H9 (cell line): ENCODE measurements at regions not wholly inside any gene's neighbourhood (a gene's known extent, or its start where the extent isn't known, plus 50 kb on each side); places are given as distances from the start of the nearest gene placed in this dataset.

Experiments
- DNase-seq: peaks from one replicate; pipeline ENCODE4 v3.0.0-alpha.2; 2017
- H2AFZ ChIP-seq: one replicate; pipeline ENCODE4 v1.6.1; 2013; ENCODE audit warnings: mild to moderate bottlenecking, low read length, control low read depth, moderate library complexity
- H2AK5ac ChIP-seq: 2 replicates; pipeline ENCODE4 v1.6.1; 2013; ENCODE audit warnings: low read length, control low read depth, mixed read lengths; ENCODE audit not compliant: insufficient read length
- H2BK120ac ChIP-seq: one replicate; pipeline ENCODE4 v1.6.1; 2013; ENCODE audit warnings: low read depth, mild to moderate bottlenecking, low read length, control low read depth, inconsistent platforms; ENCODE audit not compliant: poor library complexity, severe bottlenecking
- H2BK12ac ChIP-seq: 2 replicates; pipeline ENCODE4 v1.6.1; 2013; ENCODE audit warnings: low read length, control low read depth, mixed read lengths, low read depth; ENCODE audit not compliant: insufficient read length
- H2BK15ac ChIP-seq: 2 replicates; pipeline ENCODE4 v1.6.1; 2013; ENCODE audit warnings: low read depth, low read length, control low read depth
- H2BK20ac ChIP-seq: one replicate; pipeline ENCODE4 v1.6.1; 2013; ENCODE audit warnings: low read depth, mild to moderate bottlenecking, low read length, control low read depth, inconsistent platforms; ENCODE audit not compliant: poor library complexity, severe bottlenecking
- H2BK5ac ChIP-seq: 2 replicates; pipeline ENCODE4 v1.6.1; 2013; ENCODE audit warnings: low read length, control low read depth, mixed read lengths; ENCODE audit not compliant: insufficient read length
- H3K14ac ChIP-seq: 2 replicates; pipeline ENCODE4 v1.6.1; 2013; ENCODE audit warnings: low read length, control low read depth; ENCODE audit not compliant: insufficient read depth
- H3K18ac ChIP-seq: 2 replicates; pipeline ENCODE4 v1.6.1; 2013; ENCODE audit warnings: low read depth, mild to moderate bottlenecking, mixed read lengths, low read length, control low read depth; ENCODE audit not compliant: insufficient read length
- H3K23ac ChIP-seq: 2 replicates; pipeline ENCODE4 v1.6.1; 2013; ENCODE audit warnings: low read length, control low read depth, mixed read lengths, low read depth; ENCODE audit not compliant: insufficient read length
- H3K23me2 ChIP-seq: 2 replicates; pipeline ENCODE4 v1.6.1; 2013; ENCODE audit warnings: low read depth, mild to moderate bottlenecking, mixed read lengths, low read length, control low read depth; ENCODE audit not compliant: insufficient read length, poor library complexity, severe bottlenecking
- H3K27ac ChIP-seq: 2 replicates; pipeline ENCODE4 v1.5.1; 2013; ENCODE audit warnings: low read length, control low read depth, mixed read lengths, low read depth; ENCODE audit not compliant: insufficient read length
- H3K27me3 ChIP-seq: 2 replicates; pipeline ENCODE4 v1.6.1; 2013; ENCODE audit warnings: low read length, control low read depth, inconsistent platforms; ENCODE audit not compliant: insufficient read depth
- H3K4ac ChIP-seq: 2 replicates; pipeline ENCODE4 v1.6.1; 2013; ENCODE audit warnings: low read depth, mild to moderate bottlenecking, control low read depth, inconsistent platforms, low read length, moderate library complexity
- H3K4me1 ChIP-seq: 2 replicates; pipeline ENCODE4 v1.6.1; 2013; ENCODE audit warnings: low read length, control low read depth, inconsistent platforms; ENCODE audit not compliant: insufficient read depth
- H3K4me2 ChIP-seq: 2 replicates; pipeline ENCODE4 v1.6.1; 2013; ENCODE audit warnings: low read length, control low read depth, mixed read lengths; ENCODE audit not compliant: insufficient read length, insufficient read depth
- H3K56ac ChIP-seq: 2 replicates; pipeline ENCODE4 v1.6.1; 2013; ENCODE audit warnings: low read depth, mild to moderate bottlenecking, mixed read lengths, low read length, control low read depth; ENCODE audit not compliant: insufficient read length
- H3K79me1 ChIP-seq: 2 replicates; pipeline ENCODE4 v1.6.1; 2013; ENCODE audit warnings: low read depth, mild to moderate bottlenecking, moderate library complexity, low read length, control low read depth, inconsistent platforms; ENCODE audit not compliant: insufficient read depth, poor library complexity, severe bottlenecking
- H3K79me2 ChIP-seq: 2 replicates; pipeline ENCODE4 v1.6.1; 2013; ENCODE audit warnings: low read length, control low read depth, inconsistent platforms; ENCODE audit not compliant: insufficient read depth
- H3K9ac ChIP-seq: 2 replicates; pipeline ENCODE4 v1.6.1; 2013; ENCODE audit warnings: low read length, control low read depth, mixed read lengths; ENCODE audit not compliant: insufficient read length; ENCODE audit errors: extremely low read depth
- H3K9me3 ChIP-seq: one replicate; pipeline ENCODE4 v1.6.1; 2013; ENCODE audit warnings: low read depth, low read length, inconsistent platforms; ENCODE audit not compliant: control insufficient read depth
- H3T11ph ChIP-seq: one replicate; pipeline ENCODE4 v1.6.1; 2013; ENCODE audit warnings: mild to moderate bottlenecking, low read length, control low read depth, inconsistent platforms
- H4K20me1 ChIP-seq: one replicate; pipeline ENCODE4 v1.6.1; 2013; ENCODE audit not compliant: control insufficient read depth, insufficient read length, insufficient read depth
- H4K5ac ChIP-seq: 2 replicates; pipeline ENCODE4 v1.6.1; 2013; ENCODE audit warnings: low read depth, mild to moderate bottlenecking, mixed read lengths, low read length, control low read depth; ENCODE audit not compliant: insufficient read length
- H4K8ac ChIP-seq: replicated peaks from 2 replicates; pipeline ENCODE4 v1.6.1; 2013; ENCODE audit warnings: low read length, control low read depth, mixed read lengths, low read depth; ENCODE audit not compliant: insufficient read length
- H4K91ac ChIP-seq: 2 replicates; pipeline ENCODE4 v1.6.1; 2013; ENCODE audit warnings: low read depth, mild to moderate bottlenecking, moderate library complexity, mixed read lengths, low read length, control low read depth; ENCODE audit not compliant: insufficient read length
- H3K27ac Mint-ChIP-seq, 3 experiments: 2 replicates in 2 of 3; 3 replicates in 1 of 3; pipeline ENCODE4 v1.8.0; 2020 to 2021; ENCODE audit warnings: mixed read lengths in 3 of 3, mild to moderate bottlenecking in 1 of 3, moderate library complexity in 1 of 3
- H3K27me3 Mint-ChIP-seq: 2 replicates; pipeline ENCODE4 v1.8.0; 2021; ENCODE audit warnings: low read depth, mild to moderate bottlenecking, moderate library complexity, mixed read lengths
- H3K36me3 Mint-ChIP-seq, 3 experiments: 2 replicates in 2 of 3; 3 replicates in 1 of 3; pipeline ENCODE4 v1.8.0; 2020 to 2021; ENCODE audit warnings: low read depth in 3 of 3, mixed read lengths in 3 of 3; ENCODE audit not compliant: insufficient read depth in 1 of 3
- H3K4me1 Mint-ChIP-seq, 2 experiments: 2 replicates each; pipeline ENCODE4 v1.8.0; 2020; ENCODE audit warnings: mixed read lengths in 2 of 2
- H3K4me3 Mint-ChIP-seq, 2 experiments: 2 replicates in 1 of 2; 3 replicates in 1 of 2; pipeline ENCODE4 v1.8.0; 2020 to 2021; ENCODE audit warnings: mild to moderate bottlenecking in 2 of 2, mixed read lengths in 2 of 2, moderate library complexity in 1 of 2
- H3K9me3 Mint-ChIP-seq, 2 experiments: 2 replicates in 1 of 2; 3 replicates in 1 of 2; pipeline ENCODE4 v1.8.0; 2020; ENCODE audit warnings: mild to moderate bottlenecking in 2 of 2, mixed read lengths in 2 of 2, moderate library complexity in 1 of 2
- WGBS: extraction: QIAGEN DNeasy Blood & Tissue Kit; methylation state at CpG from one replicate; pipeline ENCODE4 v1.1.7; 2013; ENCODE audit warnings: missing lambda C conversion rate, low lambda C conversion rate, mixed read lengths; ENCODE audit not compliant: insufficient read length; ENCODE audit errors: extremely low coverage; 5-methylcytosine and 5-hydroxymethylcytosine counted together
- TF ChIP-seq, protein P1 (sequence below): fragments of 200-600 bp; sonication (generic); conservative IDR thresholded peaks from 3 replicates; pipeline ENCODE4 v1.8.0; 2021; ENCODE audit warnings: antibody characterized with exemption, mild to moderate bottlenecking

DNA sequence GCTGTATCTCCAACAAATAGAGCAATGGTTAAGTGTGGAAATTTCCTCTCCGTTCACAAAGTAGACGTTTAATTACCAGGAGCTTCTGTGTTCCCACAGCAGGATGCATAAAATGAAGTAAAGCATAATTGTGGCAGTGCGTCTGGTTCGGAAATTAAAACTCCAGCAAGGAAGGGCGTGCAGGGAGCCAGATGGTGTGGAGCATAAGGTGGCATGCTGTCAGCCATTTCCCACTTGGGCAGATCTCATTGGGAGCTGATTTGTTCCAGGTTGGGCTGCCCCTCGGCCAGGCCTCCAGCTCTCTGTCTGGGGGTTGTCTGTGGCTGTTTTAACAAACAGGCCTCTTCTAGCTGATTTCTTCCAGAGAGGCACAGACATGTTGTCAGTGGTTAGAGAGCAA lies 182.1 kb upstream of the CLNK start:
- no peak for DNase-seq
- Histone ChIP-seq H2AFZ (no peak overlapping the region), H3K79me1 (no peaks in the 10 kb centered on the region), H4K91ac (no peak overlapping the region), H3K79me2 (no peaks in the 10 kb centered on the region), H2BK12ac (no peak overlapping the region), H3K56ac (no peak overlapping the region), H3K4me2 (no peak overlapping the region), H4K5ac (no peak overlapping the region), H2BK20ac (no peak overlapping the region), H3T11ph (no peak overlapping the region), H4K8ac (no peak overlapping the region), H3K23me2 (no peaks in the 10 kb centered on the region), H3K9ac (no peak overlapping the region), H2BK120ac (no peak overlapping the region), H3K18ac (no peak overlapping the region), H2BK5ac (no peak overlapping the region), H3K23ac (no peak overlapping the region), H3K9me3 (no peaks in the 10 kb centered on the region), H3K27me3 (no peaks in the 10 kb centered on the region), H2BK15ac (no peak overlapping the region), H3K4me1 (no peaks in the 10 kb centered on the region), H2AK5ac (no peak overlapping the region), H3K4ac (no peak overlapping the region), H3K27ac (no peak overlapping the region), H3K14ac (no peak overlapping the region), H4K20me1 (no peaks in the 10 kb centered on the region)
- Mint-ChIP-seq H3K9me3 (peaks cover 3% of the 10 kb centered on the region in 2 experiments; a peak in 2 of 5 replicates), H3K36me3 (no peaks in the 10 kb centered on the region; a peak in 2 of 7 replicates), H3K27me3 (no peaks in the 10 kb centered on the region), H3K4me1 (peaks cover 4 to 6% of the 10 kb centered on the region in 2 experiments; a peak in 2 of 4 replicates), H3K27ac (no peak overlapping the region), H3K4me3 (no peak overlapping the region)
- WGBS: no CpG with 5 or more reads among the region's 6 CpGs
- TF ChIP-seq, protein P1, sequence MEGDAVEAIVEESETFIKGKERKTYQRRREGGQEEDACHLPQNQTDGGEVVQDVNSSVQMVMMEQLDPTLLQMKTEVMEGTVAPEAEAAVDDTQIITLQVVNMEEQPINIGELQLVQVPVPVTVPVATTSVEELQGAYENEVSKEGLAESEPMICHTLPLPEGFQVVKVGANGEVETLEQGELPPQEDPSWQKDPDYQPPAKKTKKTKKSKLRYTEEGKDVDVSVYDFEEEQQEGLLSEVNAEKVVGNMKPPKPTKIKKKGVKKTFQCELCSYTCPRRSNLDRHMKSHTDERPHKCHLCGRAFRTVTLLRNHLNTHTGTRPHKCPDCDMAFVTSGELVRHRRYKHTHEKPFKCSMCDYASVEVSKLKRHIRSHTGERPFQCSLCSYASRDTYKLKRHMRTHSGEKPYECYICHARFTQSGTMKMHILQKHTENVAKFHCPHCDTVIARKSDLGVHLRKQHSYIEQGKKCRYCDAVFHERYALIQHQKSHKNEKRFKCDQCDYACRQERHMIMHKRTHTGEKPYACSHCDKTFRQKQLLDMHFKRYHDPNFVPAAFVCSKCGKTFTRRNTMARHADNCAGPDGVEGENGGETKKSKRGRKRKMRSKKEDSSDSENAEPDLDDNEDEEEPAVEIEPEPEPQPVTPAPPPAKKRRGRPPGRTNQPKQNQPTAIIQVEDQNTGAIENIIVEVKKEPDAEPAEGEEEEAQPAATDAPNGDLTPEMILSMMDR: no peak
